CD8-positive, alpha-beta memory T cell (primary cell): ENCODE measurements at regions not wholly inside any gene's neighbourhood (a gene's known extent, or its start where the extent isn't known, plus 50 kb on each side); places are given as distances from the start of the nearest gene placed in this dataset.

Experiments
- CTCF ChIA-PET: fragments of 350-600 bp; sonication (Branson Sonifier 250); formaldehyde crosslinking; loops from one replicate; lab custom pipeline; 2021; ENCODE audit warnings: antibody characterized with exemption; lab: Charles Lee
- POLR2A ChIA-PET: fragments of 350-600 bp; sonication (Branson Sonifier 250); formaldehyde crosslinking; loops from one replicate; lab custom pipeline; 2021; ENCODE audit warnings: antibody characterized with exemption; lab: Charles Lee
- DNase-seq, 5 donors: peaks; one replicate each; pipeline versions ENCODE4 v3.0.0 to v3.0.0-alpha.2; 2020 to 2022; ENCODE audit warnings: mixed read lengths in 1 of 5
- H3K27ac ChIP-seq: one replicate; pipeline ENCODE4 v1.7.0; 2013; ENCODE audit warnings: low read depth, mild to moderate bottlenecking, low read length, moderate library complexity
- H3K27me3 ChIP-seq: 2 replicates; pipeline ENCODE4 v1.7.0; 2013; ENCODE audit warnings: low read length, mild to moderate bottlenecking; ENCODE audit not compliant: insufficient read depth, poor library complexity, severe bottlenecking
- H3K36me3 ChIP-seq: 2 replicates; pipeline ENCODE4 v1.7.0; 2013; ENCODE audit warnings: mild to moderate bottlenecking, low read length, moderate library complexity; ENCODE audit not compliant: insufficient read depth
- H3K4me1 ChIP-seq: 2 replicates; pipeline ENCODE4 v1.7.0; 2013; ENCODE audit warnings: mild to moderate bottlenecking, low read length, moderate library complexity; ENCODE audit not compliant: insufficient read depth
- H3K4me3 ChIP-seq: 2 replicates; pipeline ENCODE4 v1.7.0; 2013; ENCODE audit warnings: mild to moderate bottlenecking, low read length
- H3K9me3 ChIP-seq: 2 replicates; pipeline ENCODE4 v1.7.0; 2013; ENCODE audit warnings: mild to moderate bottlenecking, low read length
- H3K27ac Mint-ChIP-seq, 8 donors: one replicate each; pipeline ENCODE4 v1.8.0; 2020 to 2021; ENCODE audit warnings: mixed read lengths in 8 of 8, mild to moderate bottlenecking in 6 of 8, inconsistent platforms in 3 of 8, moderate library complexity in 3 of 8
- H3K27me3 Mint-ChIP-seq, 2 donors: one replicate each; pipeline ENCODE4 v1.8.0; 2020 to 2021; ENCODE audit warnings: mixed read lengths in 2 of 2, mild to moderate bottlenecking in 1 of 2, moderate library complexity in 1 of 2
- H3K36me3 Mint-ChIP-seq, 3 donors: one replicate each; pipeline ENCODE4 v1.8.0; 2020 to 2021; ENCODE audit warnings: mixed read lengths in 3 of 3, inconsistent platforms in 1 of 3, mild to moderate bottlenecking in 1 of 3
- H3K4me1 Mint-ChIP-seq, 3 donors: one replicate each; pipeline ENCODE4 v1.8.0; 2020 to 2021; ENCODE audit warnings: mixed read lengths in 3 of 3, inconsistent platforms in 1 of 3, mild to moderate bottlenecking in 1 of 3
- H3K4me3 Mint-ChIP-seq, 7 donors: one replicate each; pipeline ENCODE4 v1.8.0; 2020 to 2021; ENCODE audit warnings: mixed read lengths in 7 of 7, mild to moderate bottlenecking in 6 of 7, moderate library complexity in 4 of 7, inconsistent platforms in 2 of 7
- H3K9me3 Mint-ChIP-seq, 5 donors: one replicate each; pipeline ENCODE4 v1.8.0; 2020 to 2022; ENCODE audit warnings: mixed read lengths in 5 of 5, mild to moderate bottlenecking in 3 of 5, moderate library complexity in 2 of 5, inconsistent platforms in 1 of 5

DNA sequence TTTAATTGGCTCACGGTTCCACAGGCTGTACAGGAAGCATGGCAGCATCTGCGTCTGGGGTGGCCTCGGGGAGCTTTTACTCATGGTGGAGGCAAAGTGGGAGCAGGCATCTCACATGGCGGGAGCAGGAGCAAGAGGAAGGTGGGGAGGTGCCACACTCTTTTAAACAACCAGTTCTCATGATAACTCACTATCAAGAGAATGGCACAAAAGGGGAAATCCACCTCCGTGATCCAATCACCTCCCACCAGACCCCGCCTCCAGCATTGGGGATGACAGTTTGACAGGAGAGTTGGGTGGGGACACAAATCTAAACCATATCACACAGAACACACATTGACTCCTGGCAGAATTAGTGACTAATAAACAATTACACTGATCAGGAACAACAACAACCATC lies 68.6 kb upstream of the ACKR3 start:
- no peaks in the 10 kb centered on the region for H3K4me1 ChIP-seq
- Mint-ChIP-seq H3K36me3 (no peaks in the 10 kb centered on the region), H3K27ac (peak overlapping the region in 1 of 8 donors; percentile 72), H3K4me3 (no peak overlapping the region), H3K27me3 (peaks cover 20 to 56% of the 10 kb centered on the region in 2 donors), H3K4me1 (no peaks in the 10 kb centered on the region), H3K9me3 (no peaks in the 10 kb centered on the region)
- no peak overlapping the region for H3K4me3 ChIP-seq
- no peak overlapping the region for H3K27ac ChIP-seq
- no peaks in the 10 kb centered on the region for H3K9me3 ChIP-seq
- ChIA-PET CTCF (interaction anchor here (1.4 kb wide), 1 partner anchor 85 kb away, joined by 3 read pairs; no protein-coding TSS in a partner anchor), POLR2A (no interaction called here)
- no peaks in the 10 kb centered on the region for H3K27me3 ChIP-seq
- no peak for DNase-seq
- no peaks in the 10 kb centered on the region for H3K36me3 ChIP-seq

DNA sequence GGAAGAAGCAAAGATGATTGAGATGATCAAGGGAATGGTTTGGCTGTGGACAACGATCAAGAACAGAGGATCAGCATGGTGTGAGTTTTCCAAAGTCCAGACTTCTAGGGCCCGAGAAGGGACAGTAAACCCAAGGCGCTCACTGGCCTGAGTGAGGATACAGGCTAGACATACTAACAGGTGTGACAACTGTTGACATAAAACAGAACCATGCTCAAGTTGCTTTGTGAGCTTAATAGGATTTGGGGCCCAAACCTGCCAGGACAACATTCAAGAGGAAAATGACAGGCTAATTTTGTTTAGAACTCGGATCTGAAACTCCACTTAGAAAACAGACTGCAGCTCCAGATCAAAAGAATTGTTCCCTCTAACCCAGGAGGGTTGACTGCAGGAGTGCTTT lies 68.1 kb upstream of the ACKR3 start:
- no peaks in the 10 kb centered on the region for H3K9me3 Mint-ChIP-seq

DNA sequence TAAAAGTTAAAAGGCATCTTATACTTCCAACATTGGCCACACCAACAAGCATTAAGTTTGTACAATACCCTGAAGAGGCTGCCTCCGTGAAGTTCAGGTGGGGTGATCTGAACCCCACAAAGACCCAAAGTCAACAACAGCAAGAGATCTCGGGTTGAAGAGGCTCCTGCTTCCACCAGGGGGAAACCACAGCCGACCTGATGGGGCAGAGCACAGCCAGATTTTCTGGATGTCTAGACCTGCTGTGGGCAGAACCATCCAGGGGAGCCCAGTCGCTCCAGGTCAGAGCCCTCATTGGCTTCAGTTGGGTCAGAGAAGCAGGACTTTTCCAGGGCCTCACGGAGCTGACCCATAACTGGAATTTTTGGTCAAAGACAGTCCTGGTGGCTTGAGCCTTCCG lies 66.5 kb upstream of the ACKR3 start:
- Histone ChIP-seq H3K9me3 (no peaks in the 10 kb centered on the region), H3K27me3 (no peaks in the 10 kb centered on the region), H3K4me3 (no peak overlapping the region), H3K27ac (no peak overlapping the region), H3K4me1 (peaks cover 4% of the 10 kb centered on the region), H3K36me3 (no peaks in the 10 kb centered on the region)
- Mint-ChIP-seq H3K9me3 (no peaks in the 10 kb centered on the region), H3K4me1 (peaks cover 7 to 11% (median 8%) of the 10 kb centered on the region in 3 donors), H3K4me3 (no peak overlapping the region), H3K27ac (peak overlapping the region in 1 of 8 donors; percentile 47), H3K27me3 (peaks cover 18 to 60% of the 10 kb centered on the region in 2 donors), H3K36me3 (no peaks in the 10 kb centered on the region)
- POLR2A ChIA-PET = no interaction called here
- CTCF ChIA-PET = interaction anchor here (1.1 to 2.8 kb wide), 3 partner anchors 10 to 66 kb away, joined by 3 to 10 read pairs (median 4); partner anchors contain the start of gene ACKR3
- DNase-seq = no peak

More for the DNA sequence above, 68.1 kb upstream of the ACKR3 start:
- Histone ChIP-seq H3K4me3 (no peak overlapping the region), H3K27ac (no peak overlapping the region), H3K9me3 (no peaks in the 10 kb centered on the region), H3K36me3 (no peaks in the 10 kb centered on the region), H3K27me3 (no peaks in the 10 kb centered on the region), H3K4me1 (no peaks in the 10 kb centered on the region)
- no peaks in the 10 kb centered on the region for H3K36me3 Mint-ChIP-seq
- CTCF ChIA-PET = interaction anchor here (1.4 to 2.8 kb wide), 2 partner anchors 68 to 84 kb away, joined by 3 to 10 read pairs; partner anchors contain the start of gene ACKR3
- H3K4me1 Mint-ChIP-seq = no peaks in the 10 kb centered on the region
- POLR2A ChIA-PET = no interaction called here
- H3K27ac Mint-ChIP-seq = no peak overlapping the region
- H3K27me3 Mint-ChIP-seq = peaks cover 25 to 58% of the 10 kb centered on the region in 2 donors
- H3K4me3 Mint-ChIP-seq = no peak overlapping the region
- DNase-seq = no peak

DNA sequence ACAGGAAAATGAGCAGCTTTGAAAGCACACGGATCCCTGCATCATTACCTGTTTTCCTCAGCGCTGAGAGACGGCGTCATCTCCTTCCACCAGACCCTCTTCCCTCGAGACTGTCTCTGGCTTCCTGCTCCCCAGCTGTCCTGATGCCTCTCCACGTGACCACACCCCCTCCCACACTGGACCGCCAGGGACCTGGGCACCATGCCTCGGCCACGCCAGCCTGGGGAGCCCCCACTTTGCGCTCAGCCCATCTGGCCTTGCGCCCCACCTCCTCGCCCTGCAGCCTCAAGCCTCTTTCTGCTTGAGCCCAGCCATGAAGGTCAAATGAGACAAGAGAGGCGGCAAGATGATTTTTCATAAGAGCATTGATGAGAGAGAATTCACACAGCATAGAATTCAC lies 66.0 kb upstream of the ACKR3 start:
- Histone ChIP-seq H3K27ac (no peak overlapping the region), H3K27me3 (no peaks in the 10 kb centered on the region), H3K4me1 (peaks cover 4% of the 10 kb centered on the region), H3K36me3 (no peaks in the 10 kb centered on the region), H3K4me3 (no peak overlapping the region), H3K9me3 (no peaks in the 10 kb centered on the region)
- ChIA-PET POLR2A (no interaction called here), CTCF (interaction anchor here (1.2 to 2.8 kb wide), 2 partner anchors 11 to 66 kb away, joined by 3 to 10 read pairs; partner anchors contain the start of gene ACKR3)
- Mint-ChIP-seq H3K27ac (no peak overlapping the region), H3K4me1 (peaks cover 7 to 11% (median 8%) of the 10 kb centered on the region in 3 donors), H3K4me3 (no peak overlapping the region), H3K36me3 (no peaks in the 10 kb centered on the region), H3K9me3 (no peaks in the 10 kb centered on the region), H3K27me3 (peaks cover 18 to 64% of the 10 kb centered on the region in 2 donors)
- no peak for DNase-seq

DNA sequence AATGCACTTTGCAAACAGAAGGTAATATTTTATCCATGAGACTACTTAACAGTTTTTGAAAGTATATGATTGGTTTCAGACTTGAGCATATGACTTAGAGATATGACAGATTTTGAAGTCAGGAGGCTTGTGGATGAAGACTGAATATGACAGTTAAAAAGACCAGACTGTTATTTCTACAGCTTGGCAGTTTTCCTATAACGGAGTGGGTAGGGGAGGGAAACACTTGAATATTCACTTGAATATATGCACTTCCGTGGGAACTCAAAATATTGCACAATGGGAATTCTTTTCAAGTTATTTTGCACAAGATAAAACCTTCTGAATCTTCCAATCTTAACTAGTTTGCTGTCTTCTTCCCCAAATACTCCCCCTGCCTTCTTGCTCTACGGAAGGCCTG lies 64.6 kb upstream of the ACKR3 start:
- POLR2A ChIA-PET = no interaction called here
- DNase-seq = no peak
- Mint-ChIP-seq H3K27me3 (peaks cover 24 to 58% of the 10 kb centered on the region in 2 donors), H3K4me3 (no peak overlapping the region), H3K27ac (no peak overlapping the region), H3K36me3 (no peaks in the 10 kb centered on the region), H3K9me3 (no peaks in the 10 kb centered on the region), H3K4me1 (peaks cover 7 to 11% (median 8%) of the 10 kb centered on the region in 3 donors)
- Histone ChIP-seq H3K36me3 (no peaks in the 10 kb centered on the region), H3K4me1 (peaks cover 4% of the 10 kb centered on the region), H3K27ac (no peak overlapping the region), H3K9me3 (no peaks in the 10 kb centered on the region), H3K27me3 (no peaks in the 10 kb centered on the region), H3K4me3 (no peak overlapping the region)
- CTCF ChIA-PET = no interaction called here

DNA sequence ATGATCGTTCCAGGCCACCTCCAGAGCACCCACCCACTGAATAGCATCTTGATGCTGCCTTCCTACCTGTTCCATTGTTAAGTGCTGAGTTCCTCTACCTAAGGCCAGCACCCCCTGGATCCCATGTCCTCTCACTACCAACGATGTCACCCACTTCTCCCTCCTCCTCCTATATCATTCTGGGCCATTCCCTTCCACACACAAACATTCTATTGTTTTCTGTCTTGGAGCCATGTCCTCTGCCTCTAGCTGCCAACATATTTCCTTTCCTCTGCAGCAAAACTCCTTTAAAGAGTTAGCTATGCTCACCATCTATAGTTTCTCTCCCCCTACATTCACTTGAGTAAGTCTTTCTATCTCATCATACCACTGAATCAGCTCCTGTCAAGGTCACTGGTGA lies 64.0 kb upstream of the ACKR3 start:
- no peak for DNase-seq
- H3K27me3 Mint-ChIP-seq = peaks cover 23 to 54% of the 10 kb centered on the region in 2 donors
- ChIA-PET POLR2A (no interaction called here), CTCF (no interaction called here)
- H3K27ac ChIP-seq = no peak overlapping the region
- H3K9me3 ChIP-seq = no peaks in the 10 kb centered on the region
- H3K4me1 Mint-ChIP-seq = peaks cover 7 to 11% (median 8%) of the 10 kb centered on the region in 3 donors
- H3K36me3 ChIP-seq = no peaks in the 10 kb centered on the region
- H3K4me3 ChIP-seq = no peak overlapping the region
- H3K4me1 ChIP-seq = peaks cover 4% of the 10 kb centered on the region
- H3K36me3 Mint-ChIP-seq = no peaks in the 10 kb centered on the region
- no peaks in the 10 kb centered on the region for H3K27me3 ChIP-seq
- no peaks in the 10 kb centered on the region for H3K9me3 Mint-ChIP-seq
- peak overlapping the region in 1 of 8 donors; percentile 29 for H3K27ac Mint-ChIP-seq
- no peak overlapping the region for H3K4me3 Mint-ChIP-seq

DNA sequence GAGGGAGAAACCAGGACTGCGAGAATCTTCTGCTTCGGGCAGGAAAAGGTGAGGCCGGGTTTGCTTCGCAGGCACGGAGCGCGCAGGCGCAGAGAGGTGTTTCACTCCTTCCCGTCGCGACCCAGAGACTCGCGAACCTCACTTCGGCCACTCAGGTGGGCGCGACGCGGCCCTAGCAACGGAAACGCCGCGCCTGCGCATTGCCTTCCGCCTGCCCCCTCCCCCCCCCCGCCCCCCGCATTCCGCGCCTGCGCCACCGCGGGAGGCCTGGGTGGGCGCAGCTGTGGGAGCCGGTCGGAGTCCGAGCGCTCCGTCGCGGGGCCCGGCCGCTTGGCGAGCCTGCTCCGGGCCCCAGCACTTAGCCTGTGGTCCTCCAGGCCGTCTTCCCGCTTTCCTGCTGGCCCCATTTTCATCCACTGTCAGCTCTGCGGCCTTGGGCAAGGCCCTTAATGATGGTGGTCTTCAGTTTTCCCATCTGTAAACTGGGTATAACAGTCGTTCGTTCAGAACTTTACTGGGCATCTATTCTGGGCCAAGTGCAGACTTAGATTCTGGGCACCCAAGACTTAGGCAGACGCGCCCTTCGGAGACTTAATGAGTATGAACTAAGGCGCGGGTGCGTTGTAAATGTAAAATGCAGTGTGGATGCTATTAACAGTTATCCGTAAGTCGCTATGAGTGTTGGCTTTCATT lies 62.1 kb upstream of the ACKR3 start:
- ChIA-PET POLR2A (no interaction called here), CTCF (interaction anchor here (0.6 to 3.4 kb wide), 2 partner anchors 62 kb away, joined by 3 to 25 read pairs; partner anchors contain the start of gene ACKR3)
- no peaks in the 10 kb centered on the region for H3K36me3 ChIP-seq
- peaks cover 7 to 11% (median 8%) of the 10 kb centered on the region in 3 donors for H3K4me1 Mint-ChIP-seq
- H3K27ac ChIP-seq = no peak overlapping the region
- H3K36me3 Mint-ChIP-seq = no peaks in the 10 kb centered on the region
- peak overlapping the region in 2 of 8 donors; percentile 33 to 42 for H3K27ac Mint-ChIP-seq
- H3K27me3 ChIP-seq = no peaks in the 10 kb centered on the region
- peaks cover 21 to 54% of the 10 kb centered on the region in 2 donors for H3K27me3 Mint-ChIP-seq
- H3K9me3 ChIP-seq = no peaks in the 10 kb centered on the region
- H3K4me3 ChIP-seq = peak overlapping the region; percentile 39
- H3K4me1 ChIP-seq = peaks cover 4% of the 10 kb centered on the region
- peak overlapping the region; percentile 40 to 87 (median 74) for H3K4me3 Mint-ChIP-seq
- peak; percentile 26 to 67 (median 56) for DNase-seq
- H3K9me3 Mint-ChIP-seq = no peaks in the 10 kb centered on the region

DNA sequence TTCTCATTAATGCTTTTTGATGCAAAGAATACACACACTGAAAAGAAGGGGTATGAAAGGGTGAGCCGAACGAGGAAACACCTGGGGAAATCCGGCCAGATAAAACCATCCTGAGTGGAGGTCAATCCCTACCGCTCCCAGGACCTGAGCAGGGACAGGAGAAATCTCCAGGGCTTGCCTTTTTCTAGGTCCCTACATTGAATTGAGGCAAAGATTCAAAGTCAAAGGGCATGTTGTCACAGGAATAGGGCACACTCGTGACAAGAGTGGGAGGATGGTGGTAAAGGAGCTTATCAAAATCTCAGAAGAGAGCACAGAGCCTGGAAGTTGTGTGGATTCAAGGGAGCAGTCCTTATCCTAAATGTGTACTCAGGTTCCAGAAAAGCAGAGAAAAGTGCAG lies 61.2 kb upstream of the ACKR3 start:
- Histone ChIP-seq H3K36me3 (no peaks in the 10 kb centered on the region), H3K27me3 (no peaks in the 10 kb centered on the region), H3K4me3 (no peak overlapping the region), H3K4me1 (peaks cover 11% of the 10 kb centered on the region), H3K9me3 (no peaks in the 10 kb centered on the region), H3K27ac (no peak overlapping the region)
- CTCF ChIA-PET = interaction anchor here (3.4 kb wide), 1 partner anchor 61 kb away, joined by 25 read pairs; the partner anchor contains the start of gene ACKR3
- H3K27ac Mint-ChIP-seq = no peak overlapping the region
- POLR2A ChIA-PET = no interaction called here
- no peaks in the 10 kb centered on the region for H3K9me3 Mint-ChIP-seq
- DNase-seq = no peak
- peak overlapping the region in 1 of 7 donors; percentile 41 for H3K4me3 Mint-ChIP-seq
- peaks cover 21 to 50% of the 10 kb centered on the region in 2 donors for H3K27me3 Mint-ChIP-seq
- H3K36me3 Mint-ChIP-seq = no peaks in the 10 kb centered on the region
- peaks cover 7 to 11% (median 8%) of the 10 kb centered on the region in 3 donors for H3K4me1 Mint-ChIP-seq
